HG03469 (cell line): ENCODE measurements at regions not wholly inside any gene's neighbourhood (a gene's known extent, or its start where the extent isn't known, plus 50 kb on each side); places are given as distances from the start of the nearest gene placed in this dataset.

Source experiments
- ATAC-seq: cut with Tn5 transposase; IDR thresholded peaks from one replicate; pipeline ENCODE4 v1.9.1; 2021; ENCODE audit warnings: mild to moderate bottlenecking, moderate library complexity, moderate number of reproducible peaks; ENCODE audit not compliant: unreplicated experiment

DNA sequence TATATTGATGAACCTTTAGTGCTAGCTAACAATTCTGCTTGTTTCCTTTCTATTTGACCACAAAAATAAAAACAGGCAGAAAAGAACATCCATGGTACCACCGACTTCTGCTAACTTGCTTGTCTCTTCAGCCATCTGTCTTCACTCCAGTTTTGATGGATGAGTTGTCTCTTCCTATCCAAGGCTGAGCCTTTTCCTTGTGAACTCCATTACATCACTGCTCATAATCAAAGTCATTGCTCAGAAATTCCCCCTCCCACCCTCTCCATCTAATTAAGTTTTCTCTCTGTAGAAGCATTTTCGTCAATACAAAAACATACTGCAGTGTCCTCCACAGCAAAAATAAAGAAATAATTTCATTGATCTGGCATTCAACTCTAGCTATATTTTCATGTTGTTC lies 184.4 kb downstream of the SPCS3 start:
- no peak for ATAC-seq

DNA sequence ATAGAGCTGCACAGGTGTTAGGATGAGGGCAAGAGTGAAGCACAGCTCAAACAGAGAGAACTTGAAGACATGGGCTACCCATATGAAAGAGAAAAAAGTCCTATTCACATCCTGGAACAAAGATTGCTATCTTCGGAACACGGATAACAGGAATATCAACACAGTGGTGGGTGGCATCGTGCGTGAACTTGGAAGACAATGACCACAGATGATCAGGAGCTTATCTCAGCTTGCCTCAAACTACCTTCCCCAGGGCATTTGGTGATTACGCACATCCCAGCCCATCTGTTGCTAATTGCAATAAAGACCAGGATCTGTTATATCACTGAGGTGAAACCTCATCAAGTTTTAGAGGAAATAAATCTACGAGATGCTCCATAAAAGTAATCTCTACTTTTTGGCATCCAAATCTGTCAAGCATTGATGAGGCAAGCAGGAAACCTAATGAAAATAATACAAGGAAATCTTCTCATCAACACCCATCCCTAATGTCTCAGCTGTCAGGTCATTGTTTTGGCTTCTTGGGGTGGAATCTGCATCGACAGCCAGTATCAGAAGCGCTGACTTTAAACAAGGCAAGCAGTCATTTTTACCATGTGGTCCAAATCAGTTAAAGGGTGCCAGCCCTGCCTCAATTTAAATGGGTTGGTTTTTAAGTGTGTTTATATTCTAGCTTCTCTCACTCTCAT lies 188.2 kb downstream of the SPCS3 start:
- ATAC-seq: no peak

DNA sequence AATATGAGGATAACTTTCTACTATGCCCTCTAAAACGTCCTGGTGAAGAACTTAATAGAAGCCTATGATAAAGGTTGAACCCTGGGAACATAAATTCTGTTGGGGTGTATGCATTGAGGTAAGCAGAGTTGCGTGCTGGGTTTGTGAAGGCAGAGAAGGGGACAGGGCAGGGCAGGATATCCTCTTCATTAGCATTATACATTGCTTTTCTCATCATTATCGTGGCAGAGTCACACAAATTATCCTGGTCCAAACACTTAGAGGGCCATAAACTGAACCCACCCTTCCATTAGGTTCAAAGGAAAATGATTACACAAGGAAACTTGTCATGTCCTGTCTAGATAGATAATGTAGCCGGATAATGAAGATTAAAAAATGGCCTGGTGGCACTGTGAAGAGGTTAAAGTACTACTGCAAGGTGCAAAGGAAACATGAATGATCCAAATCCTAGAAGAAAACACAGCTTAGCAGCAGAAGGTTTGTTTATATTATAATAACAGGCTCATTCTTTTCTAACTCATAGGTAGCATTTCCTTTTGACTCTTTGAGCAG lies 189.1 kb downstream of the SPCS3 start:
- no peak for ATAC-seq

DNA sequence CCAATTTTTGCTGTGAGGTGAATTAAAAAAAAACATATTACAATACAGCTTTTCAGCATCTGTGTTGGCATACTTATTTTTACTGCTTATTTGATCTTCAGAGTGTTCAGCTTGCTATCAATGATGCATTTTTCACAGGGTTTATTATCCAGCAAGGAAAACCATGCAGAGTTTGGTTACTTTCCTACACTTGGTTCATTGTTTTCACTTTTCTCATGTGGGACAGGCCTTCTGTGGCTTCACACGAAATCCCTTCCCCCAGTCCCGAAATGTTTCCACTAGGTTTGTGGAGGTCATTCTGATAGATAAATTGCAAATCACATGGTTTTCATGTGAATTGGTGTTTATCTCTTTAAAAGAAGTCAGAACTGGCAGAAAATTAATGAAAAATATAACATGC lies 205.8 kb downstream of the SPCS3 start:
- ATAC-seq: no peak

DNA sequence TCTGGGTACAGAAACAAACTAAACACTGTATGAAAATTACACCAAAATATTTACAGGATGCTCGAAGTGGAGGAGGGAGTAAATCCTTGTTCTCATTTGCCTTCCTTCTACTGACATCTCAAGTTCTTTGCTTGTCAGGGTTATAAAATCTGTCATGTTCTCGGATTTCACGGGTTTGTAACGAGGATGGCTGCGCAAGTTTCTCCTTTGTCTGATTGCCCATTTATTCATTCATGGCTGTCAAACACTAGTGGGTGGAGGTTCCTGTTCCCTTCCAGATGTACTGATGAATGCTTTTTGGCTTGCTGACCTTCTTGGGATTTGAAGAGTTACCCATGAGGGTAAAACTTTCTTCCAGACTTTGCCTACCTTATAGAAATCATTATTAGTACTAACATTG lies 206.9 kb downstream of the SPCS3 start:
- ATAC-seq: no peak

DNA sequence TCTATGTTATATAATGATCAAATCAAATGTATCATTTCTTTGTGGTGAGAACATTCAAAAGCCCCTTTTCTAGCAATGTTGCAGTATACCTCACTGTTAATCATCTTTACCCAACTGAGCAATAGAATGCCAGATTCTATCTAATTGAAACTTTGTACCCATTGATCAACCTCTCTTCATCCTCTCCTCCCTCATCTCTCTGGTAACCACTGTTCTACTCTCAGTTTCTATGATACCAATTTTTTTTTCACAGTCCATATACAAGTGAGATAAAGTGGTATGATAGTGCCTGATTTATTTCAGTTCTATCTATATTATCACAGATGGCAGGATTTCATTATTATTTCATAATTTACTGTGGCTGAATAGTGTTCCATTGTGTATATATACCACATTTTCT lies 209.8 kb downstream of the SPCS3 start:
- no peak for ATAC-seq

DNA sequence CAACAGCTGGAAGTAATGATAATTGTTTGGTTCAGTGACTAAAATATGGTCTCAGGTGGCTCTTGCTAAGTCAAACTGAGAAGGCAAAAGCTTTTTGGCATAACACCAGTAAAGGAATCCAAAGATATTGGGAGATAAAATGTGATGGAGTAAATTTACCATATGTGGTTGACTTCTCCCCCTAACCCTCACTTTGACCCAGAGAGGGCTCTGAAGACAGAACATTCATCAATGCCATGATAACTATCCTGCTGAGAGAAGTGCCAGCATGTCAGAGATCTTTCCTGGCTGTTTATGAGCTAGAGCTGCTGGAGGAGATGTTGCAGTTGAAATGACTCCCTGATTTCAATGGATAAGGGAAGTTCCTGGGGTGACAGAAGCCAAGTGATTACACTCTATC lies 213.4 kb downstream of the SPCS3 start:
- ATAC-seq: no peak

DNA sequence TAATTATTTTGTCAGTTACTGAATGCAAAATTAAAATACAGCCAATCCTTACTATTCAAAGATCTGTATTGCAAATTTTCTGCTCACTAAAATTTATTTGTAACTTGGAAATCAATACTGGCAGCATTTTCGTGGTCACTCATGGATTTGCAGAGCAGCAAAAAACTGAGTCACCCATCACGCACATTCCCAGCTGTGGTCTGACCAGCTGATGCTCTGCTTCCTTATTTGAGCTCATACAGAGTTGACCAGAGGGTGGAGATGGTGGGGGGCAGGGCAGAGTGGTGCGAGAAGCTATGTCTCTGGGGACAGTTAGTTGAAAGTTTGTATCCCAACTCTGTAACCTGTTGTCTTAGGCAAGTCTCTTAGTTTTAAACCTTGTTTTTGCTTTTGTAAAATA lies 214.8 kb downstream of the SPCS3 start:
- no peak for ATAC-seq

DNA sequence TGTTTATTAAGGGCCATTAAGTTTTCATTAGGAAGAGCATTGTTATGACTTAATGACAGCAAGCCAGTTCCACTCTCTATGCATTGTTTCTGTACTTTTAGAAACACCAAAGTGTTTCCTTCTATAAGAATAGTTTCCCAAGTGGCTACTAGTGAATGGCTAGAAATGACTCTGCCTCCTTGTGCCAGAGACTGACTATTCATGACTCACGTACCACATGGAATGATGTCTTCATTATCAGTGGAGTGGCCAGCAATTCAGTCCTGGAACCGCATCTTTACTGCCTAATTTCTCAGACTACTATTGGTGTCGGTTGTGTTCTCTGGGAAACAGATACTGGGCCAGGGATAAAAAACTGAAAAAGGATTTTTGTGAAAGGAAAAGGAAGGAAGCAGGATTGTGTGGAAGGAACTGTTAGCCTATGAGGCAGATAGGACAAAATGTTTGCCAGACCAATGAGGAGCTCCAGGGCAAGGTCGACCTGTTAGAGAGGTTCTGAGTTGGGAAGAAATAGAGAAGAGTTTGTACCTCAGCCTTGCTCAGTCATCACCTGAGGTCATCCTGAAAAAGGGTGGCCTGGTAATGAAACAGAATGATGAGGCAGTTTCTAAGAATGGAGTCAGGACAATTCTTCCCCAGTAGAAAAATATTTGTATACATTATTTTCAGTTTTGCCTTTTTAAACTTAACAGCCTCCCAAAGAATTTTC lies 218.6 kb downstream of the SPCS3 start:
- no peak for ATAC-seq

DNA sequence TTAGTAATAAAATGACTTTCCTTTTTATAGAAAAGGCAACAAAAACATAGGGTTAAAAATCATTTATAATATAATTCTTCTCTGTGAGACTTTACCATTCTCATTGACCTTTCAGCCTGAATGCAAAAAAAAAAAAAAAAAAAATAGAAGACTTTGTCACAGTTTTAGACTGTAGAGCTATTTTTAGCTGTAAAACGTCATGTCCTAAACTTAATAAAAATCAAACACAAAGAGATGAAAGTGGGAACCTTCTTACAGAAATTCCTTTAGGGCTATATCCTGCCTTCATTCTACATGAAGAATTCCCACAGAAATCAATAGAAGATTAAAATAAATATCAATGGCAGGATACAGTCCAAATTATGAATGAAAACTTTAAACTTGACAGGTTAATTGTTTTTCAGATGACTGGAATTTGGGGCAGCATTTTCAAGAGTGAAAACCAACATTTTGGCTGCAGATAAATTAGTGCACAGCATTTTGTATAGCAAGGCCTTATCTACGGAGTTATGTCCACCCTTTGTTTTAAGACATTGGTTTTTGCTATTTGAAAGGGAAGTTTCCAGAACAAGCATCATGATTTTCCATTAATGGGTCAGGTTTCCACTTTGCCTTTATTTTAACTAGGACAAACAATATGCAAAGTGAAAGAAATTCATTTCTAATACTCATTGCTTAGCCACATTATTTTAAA lies 219.5 kb downstream of the SPCS3 start:
- ATAC-seq: no peak

DNA sequence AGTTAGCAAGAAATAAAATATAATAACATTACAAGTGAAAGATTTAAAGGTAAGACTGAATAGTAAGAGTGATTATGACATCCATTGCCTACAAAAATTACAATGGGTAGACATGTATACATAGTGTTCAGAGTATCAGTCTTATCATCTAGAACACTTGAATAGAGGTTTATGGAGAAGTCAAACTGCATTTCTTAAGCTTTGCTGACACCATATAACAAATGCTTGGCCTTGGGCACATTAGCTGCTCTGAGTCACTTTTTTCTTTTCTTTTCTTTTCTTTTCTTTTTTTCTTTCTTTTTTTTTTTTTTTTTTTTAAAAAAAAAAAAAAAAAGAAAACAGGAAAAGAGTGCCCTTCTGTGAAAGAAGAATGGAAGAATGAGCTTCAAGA lies 220.0 kb downstream of the SPCS3 start:
- no peak for ATAC-seq

DNA sequence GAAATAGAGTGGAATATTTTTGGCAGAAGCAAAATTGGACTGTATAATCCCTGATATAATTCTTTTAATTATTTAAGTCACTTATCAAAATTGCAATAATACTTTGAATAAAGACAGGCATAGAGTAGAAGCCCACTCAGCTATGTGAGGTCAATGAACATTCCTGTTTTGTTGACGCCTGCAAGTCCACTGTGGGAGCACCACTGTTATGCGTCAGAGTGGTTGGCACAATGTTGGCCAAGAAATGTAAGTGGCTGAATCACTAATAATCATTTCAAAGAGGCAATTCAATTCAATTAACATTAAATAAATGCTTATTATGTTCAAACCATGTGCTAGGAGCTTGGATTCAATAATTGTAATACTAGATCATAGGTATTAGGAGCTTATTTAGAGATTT lies 221.0 kb downstream of the SPCS3 start:
- ATAC-seq: no peak

DNA sequence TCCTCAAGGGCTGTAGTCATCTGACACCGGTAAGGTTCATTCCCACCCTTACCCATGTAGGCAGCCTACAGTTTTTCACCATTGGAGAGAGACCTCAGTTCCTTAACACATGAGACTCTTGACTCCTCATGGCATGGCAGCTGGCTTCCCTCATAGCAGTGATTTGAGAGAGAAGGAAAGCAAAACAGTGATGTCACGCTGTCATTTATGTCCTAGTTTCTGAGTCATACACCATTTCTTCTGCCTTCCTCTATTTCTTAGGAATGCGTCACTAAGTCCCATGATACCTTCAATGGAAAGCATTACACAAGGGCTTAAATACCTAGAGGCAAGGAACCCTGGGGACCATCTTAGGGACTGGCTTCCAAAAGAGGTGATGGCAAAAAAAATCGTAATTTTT lies 226.1 kb downstream of the SPCS3 start:
- ATAC-seq: no peak

DNA sequence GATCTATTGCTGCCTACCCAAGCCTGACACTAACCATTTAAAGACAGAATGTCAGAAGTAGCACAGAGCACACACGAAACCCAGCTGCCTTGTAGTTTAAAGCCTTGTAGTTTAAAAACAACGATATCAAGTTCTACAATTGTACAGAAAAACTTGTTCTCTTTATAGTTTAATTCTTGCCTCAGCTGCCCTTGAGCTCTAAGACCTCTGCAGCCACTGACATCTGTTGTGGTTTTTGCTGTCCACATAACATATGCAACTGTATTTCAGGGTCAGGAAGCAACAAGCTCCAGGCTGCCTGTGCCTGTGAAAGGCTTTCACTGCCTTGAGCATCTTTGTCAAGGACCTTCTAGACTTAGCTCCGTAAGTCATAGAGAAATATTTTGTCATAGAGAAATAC lies 227.2 kb downstream of the SPCS3 start:
- ATAC-seq: no peak

DNA sequence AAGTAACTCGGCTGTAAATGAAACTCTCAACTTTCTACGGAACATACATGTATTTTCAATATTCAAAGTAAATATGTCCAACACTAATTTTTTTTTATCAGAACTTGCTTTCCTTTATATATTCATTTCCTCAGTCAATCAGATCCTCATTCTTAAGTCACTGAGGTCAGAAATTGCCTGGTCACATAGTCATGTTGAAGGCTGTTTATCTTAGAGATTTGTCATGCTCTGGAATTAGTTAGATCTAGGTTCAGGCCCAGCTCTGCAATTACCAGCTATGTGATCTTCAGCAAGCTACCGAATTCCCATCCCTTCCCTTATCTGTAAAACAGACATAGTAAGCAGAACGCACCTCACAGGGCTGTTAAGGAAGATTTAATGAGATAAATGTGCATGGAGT lies 228.8 kb downstream of the SPCS3 start:
- no peak for ATAC-seq

DNA sequence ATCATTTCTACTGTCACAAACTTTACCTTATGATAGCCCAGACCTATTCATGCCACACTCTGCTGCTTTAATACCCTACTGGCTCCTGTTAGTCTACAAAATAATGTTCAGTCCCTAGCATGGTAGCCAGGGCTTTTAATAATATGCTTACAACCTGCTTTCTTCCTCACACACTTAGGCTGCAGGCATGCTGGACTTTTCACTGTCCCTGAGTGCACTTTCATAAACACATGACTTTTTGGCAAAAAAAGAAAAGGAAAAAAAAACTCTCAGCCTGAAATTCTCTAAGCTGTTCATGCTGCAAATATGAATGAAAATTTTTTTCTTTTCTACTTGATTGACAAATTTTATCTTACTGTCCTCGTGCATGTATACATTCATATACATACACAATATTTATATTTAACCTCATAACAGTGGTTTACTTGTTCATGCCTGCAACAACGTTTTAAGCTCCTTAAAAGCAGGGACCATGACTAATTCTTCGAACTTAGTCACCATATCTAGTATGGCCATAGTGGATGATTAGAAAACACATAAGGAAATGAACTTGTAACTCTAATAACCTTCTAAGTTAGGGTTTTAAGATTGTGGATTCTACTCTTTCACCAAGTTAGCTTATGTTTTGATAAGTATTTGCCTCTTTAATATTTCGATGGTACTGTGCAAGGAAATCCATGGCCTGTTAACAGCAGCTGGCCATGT lies 229.5 kb downstream of the SPCS3 start:
- ATAC-seq: no peak

DNA sequence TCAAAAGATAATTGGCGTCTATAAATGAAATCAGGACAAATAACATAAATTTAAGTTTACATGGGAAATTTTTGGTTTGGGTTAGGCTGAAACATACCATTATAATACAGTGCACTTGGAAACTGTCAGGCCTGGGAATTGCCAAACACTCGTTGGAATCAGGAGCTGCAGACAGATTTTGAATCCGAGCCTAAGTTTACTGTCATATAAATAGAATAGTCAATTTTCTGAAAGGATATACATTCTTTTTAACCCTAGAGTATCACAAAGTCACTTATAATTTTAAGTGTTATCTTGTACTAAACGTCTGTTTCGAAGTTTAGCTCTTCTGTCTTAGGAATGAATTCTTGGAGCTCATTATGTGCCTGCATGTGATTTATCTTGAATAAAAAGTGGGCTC lies 234.1 kb downstream of the VEGFC start:
- ATAC-seq: no peak

DNA sequence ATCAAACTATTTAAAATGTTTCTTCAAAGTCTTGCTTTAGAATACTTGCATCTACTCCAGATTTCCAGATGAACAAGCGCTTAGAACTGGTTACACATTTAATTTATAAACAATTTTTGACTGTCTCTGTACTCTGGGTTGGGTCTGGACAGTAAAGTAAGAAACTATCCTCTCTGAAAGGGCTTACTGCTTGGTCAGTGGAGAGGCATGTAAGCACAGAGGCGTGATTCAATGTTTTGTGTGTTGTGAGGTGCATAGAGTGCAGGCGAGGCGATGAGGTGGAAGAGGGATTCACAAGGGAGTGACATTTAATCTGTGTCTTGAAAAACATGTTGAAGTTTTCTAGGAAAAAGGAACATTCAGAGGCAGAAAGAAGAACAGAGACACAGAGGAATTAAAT lies 231.4 kb downstream of the VEGFC start:
- ATAC-seq: no peak

DNA sequence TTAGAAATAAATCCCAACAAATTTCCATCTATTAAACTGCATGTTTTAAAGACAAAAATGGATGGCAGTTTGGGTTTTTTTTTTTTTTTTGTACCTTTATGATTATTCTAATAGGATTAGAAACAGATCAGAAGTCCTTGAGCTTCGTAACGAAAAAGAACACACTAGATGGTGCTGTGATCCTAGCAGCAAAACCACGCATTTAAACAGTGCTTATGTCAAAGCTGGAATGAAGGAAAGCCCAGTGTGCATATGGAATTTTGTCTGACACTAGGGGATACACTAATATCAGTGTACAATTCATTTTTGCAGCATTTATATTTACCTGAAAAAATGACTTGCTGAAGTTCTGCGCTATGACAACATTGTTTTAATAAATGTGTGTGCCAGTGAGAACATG lies 229.1 kb downstream of the VEGFC start:
- ATAC-seq: no peak

DNA sequence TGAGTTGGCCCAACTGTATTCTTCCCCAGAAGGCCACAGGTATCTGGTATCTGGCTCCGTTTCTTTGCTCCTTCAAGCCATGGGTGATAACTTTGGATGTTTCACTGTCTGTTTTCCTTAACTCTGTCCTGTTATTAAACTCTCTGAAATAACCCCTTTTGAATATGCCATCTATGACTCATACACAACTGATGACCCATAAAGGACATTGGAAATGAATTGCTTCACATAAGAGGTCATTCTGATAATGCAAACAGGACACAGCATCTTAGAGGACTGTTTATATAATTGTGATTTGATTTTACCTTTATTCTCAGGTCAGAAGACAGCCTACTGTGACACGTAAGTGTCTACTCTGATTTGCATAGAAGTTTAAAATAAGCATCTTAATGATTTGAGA lies 227.7 kb downstream of the VEGFC start:
- no peak for ATAC-seq

DNA sequence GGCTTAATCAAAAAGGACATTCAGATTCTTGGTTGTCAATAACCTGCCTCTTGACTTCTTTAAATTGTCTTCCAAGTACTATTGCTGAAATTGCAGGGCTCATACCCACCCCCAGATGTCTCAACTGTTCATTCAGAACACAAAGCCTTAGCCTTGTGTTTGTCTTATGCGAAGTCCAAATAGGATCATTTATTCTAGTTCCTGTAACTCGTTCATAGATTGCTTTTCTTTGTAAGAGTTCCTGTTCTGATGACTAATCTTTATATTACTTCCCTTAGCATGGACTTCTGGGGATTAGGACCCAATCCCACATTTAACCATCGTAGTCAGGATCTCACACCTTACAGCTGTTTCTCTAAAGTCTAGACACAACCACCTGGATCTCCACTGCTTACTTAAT lies 226.0 kb downstream of the VEGFC start:
- no peak for ATAC-seq
